ENCODE measurements at regions not wholly inside any gene's neighbourhood (a gene's known extent, or its start where the extent isn't known, plus 50 kb on each side); places are given as distances from the start of the nearest gene placed in this dataset.
"Not testable (repeated sequence)": the region's sequence is repeated elsewhere in the genome, so short reads cannot be mapped to it uniquely, and the experiment has no call there.

GRCh38 chr13:63821785-63822184 lies 2406.1 kb upstream of the PCDH20 start:
- not testable (repeated sequence) for H3K36me3 Mint-ChIP-seq (ENCODE audit: low read depth); H3K27ac Mint-ChIP-seq; H3K9me3 Mint-ChIP-seq; H3K4me3 Mint-ChIP-seq; H3K4me1 Mint-ChIP-seq (ENCODE audit: low read depth); DNase-seq (ENCODE audit: low spot score); H3K27me3 Mint-ChIP-seq (ENCODE audit: low read depth)

GRCh38 chr13:63811428-63812004 lies 2395.9 kb upstream of the PCDH20 start:
- not testable (repeated sequence) for H3K36me3 Mint-ChIP-seq (ENCODE audit: low read depth); H3K4me1 Mint-ChIP-seq (ENCODE audit: low read depth); DNase-seq (ENCODE audit: low spot score); H3K27ac Mint-ChIP-seq; H3K27me3 Mint-ChIP-seq (ENCODE audit: low read depth)
- Mint-ChIP-seq H3K4me3 (peak overlapping the region; percentile 11), H3K9me3 (peaks cover 22% of the 10 kb centered on the region)

GRCh38 chr13:63791134-63791533 lies 2375.5 kb upstream of the PCDH20 start:
- not testable (repeated sequence) for H3K27ac Mint-ChIP-seq; H3K4me3 Mint-ChIP-seq; H3K27me3 Mint-ChIP-seq (ENCODE audit: low read depth); H3K4me1 Mint-ChIP-seq (ENCODE audit: low read depth); DNase-seq (ENCODE audit: low spot score); H3K36me3 Mint-ChIP-seq (ENCODE audit: low read depth)
- H3K9me3 Mint-ChIP-seq: peaks cover 15% of the 10 kb centered on the region

- no peaks in the 10 kb centered on the region for H3K27me3 Mint-ChIP-seq (ENCODE audit: low read depth)
- H3K4me3 Mint-ChIP-seq: no peak overlapping the region
- peaks cover 31% of the 10 kb centered on the region for H3K9me3 Mint-ChIP-seq
- H3K4me1 Mint-ChIP-seq (ENCODE audit: low read depth): no peaks in the 10 kb centered on the region
- no peak for DNase-seq (ENCODE audit: low spot score)
- no peak overlapping the region for H3K27ac Mint-ChIP-seq
- H3K36me3 Mint-ChIP-seq (ENCODE audit: low read depth): no peaks in the 10 kb centered on the region
These were observed 2358.5 kb upstream of the PCDH20 start for GRCh38 chr13:63774133-63774532.

GRCh38 chr13:63773476-63773875 lies 2357.8 kb upstream of the PCDH20 start:
- no peaks in the 10 kb centered on the region for H3K36me3 Mint-ChIP-seq (ENCODE audit: low read depth)
- H3K4me1 Mint-ChIP-seq (ENCODE audit: low read depth): no peaks in the 10 kb centered on the region
- peaks cover 24% of the 10 kb centered on the region for H3K9me3 Mint-ChIP-seq
- H3K4me3 Mint-ChIP-seq: no peak overlapping the region
- no peak overlapping the region for H3K27ac Mint-ChIP-seq
- no peak for DNase-seq (ENCODE audit: low spot score)
- H3K27me3 Mint-ChIP-seq (ENCODE audit: low read depth): no peaks in the 10 kb centered on the region

GRCh38 chr13:63757683-63758082 lies 2342.0 kb upstream of the PCDH20 start:
- not testable (repeated sequence) for H3K4me1 Mint-ChIP-seq (ENCODE audit: low read depth); DNase-seq (ENCODE audit: low spot score)

GRCh38 chr13:63749857-63750256 lies 2334.2 kb upstream of the PCDH20 start:
- not testable (repeated sequence) for H3K27ac Mint-ChIP-seq; H3K4me1 Mint-ChIP-seq (ENCODE audit: low read depth); DNase-seq (ENCODE audit: low spot score); H3K27me3 Mint-ChIP-seq (ENCODE audit: low read depth); H3K9me3 Mint-ChIP-seq; H3K36me3 Mint-ChIP-seq (ENCODE audit: low read depth); H3K4me3 Mint-ChIP-seq

More at GRCh38 chr13:63757683-63758082, 2342.0 kb upstream of the PCDH20 start:
- H3K9me3 Mint-ChIP-seq; H3K4me3 Mint-ChIP-seq; H3K27me3 Mint-ChIP-seq (ENCODE audit: low read depth); H3K27ac Mint-ChIP-seq; H3K36me3 Mint-ChIP-seq (ENCODE audit: low read depth): not testable (repeated sequence)

- H3K4me3 Mint-ChIP-seq; H3K27me3 Mint-ChIP-seq (ENCODE audit: low read depth); DNase-seq (ENCODE audit: low spot score); H3K4me1 Mint-ChIP-seq (ENCODE audit: low read depth); H3K36me3 Mint-ChIP-seq (ENCODE audit: low read depth); H3K9me3 Mint-ChIP-seq; H3K27ac Mint-ChIP-seq: not testable (repeated sequence)
These were observed 2326.1 kb upstream of the PCDH20 start for GRCh38 chr13:63741814-63742101.

- no peak overlapping the region for H3K27ac Mint-ChIP-seq
- no peaks in the 10 kb centered on the region for H3K27me3 Mint-ChIP-seq (ENCODE audit: low read depth)
- peaks cover 13% of the 10 kb centered on the region for H3K9me3 Mint-ChIP-seq
- H3K36me3 Mint-ChIP-seq (ENCODE audit: low read depth): no peaks in the 10 kb centered on the region
- H3K4me3 Mint-ChIP-seq: no peak overlapping the region
- H3K4me1 Mint-ChIP-seq (ENCODE audit: low read depth): no peaks in the 10 kb centered on the region
- no peak for DNase-seq (ENCODE audit: low spot score)
These were observed 2325.6 kb upstream of the PCDH20 start for GRCh38 chr13:63741029-63741813.

GRCh38 chr13:63739112-63739735 lies 2323.6 kb upstream of the PCDH20 start:
- not testable (repeated sequence) for H3K4me3 Mint-ChIP-seq; H3K4me1 Mint-ChIP-seq (ENCODE audit: low read depth); H3K27me3 Mint-ChIP-seq (ENCODE audit: low read depth); H3K36me3 Mint-ChIP-seq (ENCODE audit: low read depth); H3K27ac Mint-ChIP-seq; DNase-seq (ENCODE audit: low spot score)
- H3K9me3 Mint-ChIP-seq: peaks cover 15% of the 10 kb centered on the region

GRCh38 chr13:63737418-63737817 lies 2321.8 kb upstream of the PCDH20 start:
- no peaks in the 10 kb centered on the region for H3K4me1 Mint-ChIP-seq (ENCODE audit: low read depth)
- no peaks in the 10 kb centered on the region for H3K36me3 Mint-ChIP-seq (ENCODE audit: low read depth)
- no peak overlapping the region for H3K27ac Mint-ChIP-seq
- H3K9me3 Mint-ChIP-seq: peaks cover 10% of the 10 kb centered on the region
- H3K27me3 Mint-ChIP-seq (ENCODE audit: low read depth): no peaks in the 10 kb centered on the region
- DNase-seq (ENCODE audit: low spot score): no peak
- no peak overlapping the region for H3K4me3 Mint-ChIP-seq

GRCh38 chr13:63731896-63732295 lies 2316.2 kb upstream of the PCDH20 start:
- Mint-ChIP-seq H3K4me1 (ENCODE audit: low read depth) (no peaks in the 10 kb centered on the region), H3K4me3 (no peak overlapping the region), H3K36me3 (ENCODE audit: low read depth) (no peaks in the 10 kb centered on the region), H3K27ac (no peak overlapping the region), H3K27me3 (ENCODE audit: low read depth) (no peaks in the 10 kb centered on the region), H3K9me3 (peaks cover 20% of the 10 kb centered on the region)
- DNase-seq (ENCODE audit: low spot score): no peak

- not testable (repeated sequence) for H3K4me1 Mint-ChIP-seq (ENCODE audit: low read depth); DNase-seq (ENCODE audit: low spot score); H3K36me3 Mint-ChIP-seq (ENCODE audit: low read depth); H3K27me3 Mint-ChIP-seq (ENCODE audit: low read depth); H3K4me3 Mint-ChIP-seq; H3K27ac Mint-ChIP-seq
- peaks cover 12% of the 10 kb centered on the region for H3K9me3 Mint-ChIP-seq
These were observed 2296.5 kb upstream of the PCDH20 start for GRCh38 chr13:63712159-63712558.

- H3K27me3 Mint-ChIP-seq (ENCODE audit: low read depth): no peaks in the 10 kb centered on the region
- H3K9me3 Mint-ChIP-seq: peaks cover 23% of the 10 kb centered on the region
- H3K27ac Mint-ChIP-seq: no peak overlapping the region
- no peaks in the 10 kb centered on the region for H3K4me1 Mint-ChIP-seq (ENCODE audit: low read depth)
- no peaks in the 10 kb centered on the region for H3K36me3 Mint-ChIP-seq (ENCODE audit: low read depth)
- no peak overlapping the region for H3K4me3 Mint-ChIP-seq
- DNase-seq (ENCODE audit: low spot score): no peak
These were observed 2291.1 kb upstream of the PCDH20 start for GRCh38 chr13:63706751-63707150.
